GM21423 (cell line): ENCODE measurements at regions not wholly inside any gene's neighbourhood (a gene's known extent, or its start where the extent isn't known, plus 50 kb on each side); places are given as distances from the start of the nearest gene placed in this dataset.
"Not testable (repeated sequence)": the region's sequence is repeated elsewhere in the genome, so short reads cannot be mapped to it uniquely, and the experiment has no call there.

Source experiments
- ATAC-seq: cut with Tn5 transposase; IDR thresholded peaks from one replicate; pipeline ENCODE4 v1.9.1; 2021; ENCODE audit warnings: mild to moderate bottlenecking, moderate library complexity; ENCODE audit not compliant: unreplicated experiment

DNA sequence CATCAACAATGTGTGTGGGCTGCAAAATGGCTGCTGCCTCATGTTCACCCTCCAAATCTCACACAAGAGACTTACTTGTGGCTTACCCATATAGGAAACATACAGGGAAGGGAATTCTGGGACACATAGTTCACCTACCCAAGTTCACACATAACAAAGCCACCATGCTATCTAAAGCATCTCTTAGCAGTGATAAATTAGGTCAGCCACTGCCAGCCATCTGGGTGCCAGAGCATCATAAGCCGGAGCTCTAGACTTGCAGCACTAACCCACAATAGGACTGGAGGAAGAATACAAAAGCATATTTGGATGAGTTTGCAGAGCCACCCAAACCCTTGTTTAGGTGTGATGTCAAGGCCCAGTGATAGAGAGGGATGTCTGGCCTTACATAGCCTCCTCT, 321.7 kb downstream of the SEC16B start:
- no peak for ATAC-seq

DNA sequence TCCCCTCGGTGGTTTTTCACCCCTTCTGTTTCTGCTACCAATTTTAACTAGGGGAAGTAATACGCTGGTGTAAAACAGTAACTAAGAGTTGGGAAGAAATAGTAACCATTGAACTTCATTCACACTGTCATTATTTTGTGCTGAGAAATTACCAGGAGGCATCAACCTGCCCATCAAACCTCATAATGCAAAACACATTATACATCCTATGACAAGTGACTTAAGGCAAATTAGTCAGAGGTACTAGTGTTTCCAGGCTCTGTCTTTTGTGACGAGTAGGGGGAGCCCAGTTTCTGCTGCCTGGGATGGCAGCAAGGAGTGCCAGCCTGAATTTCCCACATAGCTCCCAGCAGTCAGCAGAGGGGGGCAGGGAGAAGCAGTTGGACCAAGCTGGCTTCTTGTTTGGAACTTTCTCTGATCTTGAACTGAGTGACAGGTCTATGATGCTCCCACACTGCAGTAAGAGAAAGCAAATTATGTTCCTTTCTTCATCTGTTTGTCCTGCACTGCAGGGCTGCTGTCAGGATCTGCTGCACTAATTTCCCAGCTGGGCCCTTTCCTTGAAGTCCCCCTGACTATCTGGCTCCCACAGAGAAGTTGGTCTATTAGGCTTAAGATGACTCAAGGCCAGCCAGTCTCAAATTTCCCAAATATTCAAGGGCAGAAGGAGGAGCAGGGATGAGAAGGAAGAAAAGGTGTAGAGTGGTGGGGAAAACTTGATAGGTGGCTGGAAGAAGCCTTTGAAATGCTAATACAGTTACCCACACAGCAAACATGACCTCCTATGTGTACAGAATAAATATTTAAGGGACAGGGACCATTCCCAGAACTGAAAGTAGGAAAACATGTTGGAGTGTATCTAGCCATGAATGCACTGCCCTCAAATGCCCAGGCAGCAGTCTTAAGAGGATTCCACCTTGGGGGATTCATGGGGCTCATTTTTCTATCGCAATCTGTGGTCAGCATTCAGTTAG, 322.8 kb downstream of the SEC16B start:
- ATAC-seq: no peak

DNA sequence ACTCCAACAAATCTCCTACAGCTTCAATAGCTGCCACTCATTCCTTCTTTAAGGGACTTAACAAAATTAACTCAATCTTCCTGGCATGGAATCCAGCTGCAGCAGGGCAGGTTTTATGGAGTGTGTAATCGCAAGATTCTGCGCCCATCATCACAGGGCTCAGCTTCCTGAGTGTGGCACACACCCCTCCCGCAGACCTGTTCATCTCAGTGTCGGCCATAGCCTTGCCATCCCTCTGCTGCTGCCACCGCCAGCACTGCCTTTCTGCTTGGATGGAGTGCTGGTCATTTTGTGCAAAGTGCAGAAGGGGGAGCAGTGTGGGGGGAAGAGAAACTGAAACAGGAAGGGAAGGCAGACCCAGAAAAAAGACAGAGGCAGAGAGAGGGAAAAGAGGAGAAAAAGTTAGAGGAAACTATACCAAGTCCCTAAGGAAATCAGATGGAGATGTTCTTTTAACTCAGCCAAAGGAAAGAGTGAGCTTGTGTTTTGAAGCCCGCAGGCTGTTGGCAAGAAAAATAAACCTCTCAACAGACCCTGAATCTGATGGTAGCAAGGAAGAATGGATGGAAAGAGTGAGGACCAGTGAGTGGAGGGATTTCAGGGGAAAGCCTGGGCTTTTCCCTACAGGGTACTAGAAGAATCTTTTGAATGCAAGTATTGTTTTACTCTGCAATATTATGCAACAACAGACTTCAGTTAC, 324.2 kb downstream of the SEC16B start:
- ATAC-seq: no peak

DNA sequence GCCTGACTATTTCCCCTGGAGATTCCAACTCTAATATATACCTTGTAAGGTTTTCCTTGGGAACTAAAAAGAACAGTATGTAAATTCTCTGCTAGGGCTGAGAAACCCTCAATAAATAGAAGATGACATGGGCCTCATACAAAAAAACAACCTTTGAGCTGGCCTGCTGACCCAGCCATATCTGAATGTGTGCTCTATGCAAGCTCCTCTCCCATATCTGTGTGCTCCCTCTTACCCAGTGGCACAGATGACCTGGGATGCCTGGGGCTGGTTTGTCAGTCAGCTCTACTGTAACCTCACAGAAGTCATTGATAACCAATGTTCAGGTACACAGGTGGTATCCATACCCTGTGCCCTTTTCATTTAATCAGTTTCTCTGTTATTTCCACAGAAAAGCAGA, 329.2 kb downstream of the SEC16B start:
- ATAC-seq: no peak

DNA sequence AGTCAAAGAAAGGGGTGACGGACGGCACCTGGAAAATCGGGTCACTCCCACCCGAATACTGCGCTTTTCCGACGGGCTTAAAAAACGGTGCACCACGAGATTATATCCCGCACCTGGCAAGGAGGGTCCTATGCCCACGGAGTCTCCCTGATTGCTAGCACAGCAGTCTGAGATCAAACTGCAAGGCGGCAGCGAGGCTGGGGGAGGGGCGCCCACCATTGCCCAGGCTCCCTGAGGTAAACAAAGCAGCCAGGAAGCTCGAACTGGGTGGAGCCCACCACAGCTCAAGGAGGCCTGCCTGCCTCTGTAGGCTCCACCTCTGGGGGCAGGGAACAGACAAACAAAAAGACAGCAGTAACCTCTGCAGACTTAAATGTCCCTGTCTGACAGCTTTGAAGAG, 335.7 kb downstream of the SEC16B start:
- not testable (repeated sequence) for ATAC-seq

DNA sequence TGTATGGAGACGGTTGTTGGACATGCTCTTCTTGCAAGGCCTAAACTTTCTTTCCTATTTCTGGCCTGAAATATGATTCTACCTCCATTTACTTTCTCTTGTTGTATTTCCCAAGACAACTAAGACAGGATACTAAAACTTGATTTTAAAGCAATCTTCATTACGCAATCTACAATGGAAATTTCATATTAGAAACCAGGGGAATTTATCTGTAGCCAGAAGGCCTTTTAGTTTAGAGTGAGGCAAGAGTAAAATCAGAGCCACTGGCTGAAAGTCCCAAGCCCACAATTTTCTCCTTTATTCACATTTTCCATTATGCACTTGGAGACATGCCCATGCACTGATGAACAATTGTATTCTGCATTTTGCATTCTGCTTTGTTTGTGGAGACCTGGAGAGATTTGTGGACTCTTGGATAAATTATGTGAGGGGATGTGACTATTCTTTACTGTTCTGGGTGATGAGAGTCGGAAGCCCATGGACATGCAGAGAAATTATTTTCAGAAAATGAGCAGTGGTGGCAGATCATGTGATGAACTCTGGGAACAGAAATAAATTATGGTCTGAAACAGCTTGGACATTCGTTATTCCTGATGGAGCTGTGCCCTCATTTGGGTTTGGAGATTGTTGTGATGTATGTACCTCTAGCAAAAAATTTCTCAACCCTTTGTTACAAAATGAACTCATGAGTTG, 336.8 kb downstream of the SEC16B start:
- no peak for ATAC-seq

DNA sequence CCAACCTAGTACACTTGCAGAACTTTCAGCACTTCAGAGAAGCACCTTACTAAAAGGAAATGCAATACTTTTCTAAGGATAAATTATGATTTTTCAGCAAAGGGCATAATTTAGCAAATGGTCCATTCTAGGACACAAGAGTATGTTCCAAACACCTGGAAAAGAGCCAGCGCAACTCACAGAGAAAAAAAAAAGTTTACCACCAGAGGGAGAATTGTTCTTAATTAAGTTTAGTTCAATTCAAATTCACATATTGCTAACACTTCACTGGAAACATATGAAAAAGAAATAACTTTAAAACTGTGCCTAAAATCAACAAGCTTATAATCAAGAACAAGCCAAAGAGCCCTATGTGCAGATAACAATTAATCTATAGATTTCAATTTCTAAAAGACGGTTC, 338.1 kb downstream of the SEC16B start:
- no peak for ATAC-seq

DNA sequence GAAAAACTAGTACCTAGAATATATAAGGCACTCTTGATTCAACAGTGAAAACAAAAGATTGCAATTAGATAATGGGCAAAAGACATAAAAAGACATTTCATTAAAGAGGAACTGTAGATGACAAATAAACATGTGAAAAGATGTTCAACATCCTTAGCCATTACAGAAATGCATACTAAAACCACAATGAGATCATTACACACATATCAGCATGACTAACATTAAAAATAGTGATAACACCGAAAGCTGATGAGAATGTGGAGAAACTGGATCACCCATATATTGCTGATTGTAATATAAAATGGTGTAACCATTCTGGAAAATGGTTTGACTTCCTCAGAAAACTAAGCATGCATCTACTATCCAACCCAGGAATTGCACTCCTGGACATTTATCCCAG, 340.3 kb downstream of the SEC16B start:
- no peak for ATAC-seq

DNA sequence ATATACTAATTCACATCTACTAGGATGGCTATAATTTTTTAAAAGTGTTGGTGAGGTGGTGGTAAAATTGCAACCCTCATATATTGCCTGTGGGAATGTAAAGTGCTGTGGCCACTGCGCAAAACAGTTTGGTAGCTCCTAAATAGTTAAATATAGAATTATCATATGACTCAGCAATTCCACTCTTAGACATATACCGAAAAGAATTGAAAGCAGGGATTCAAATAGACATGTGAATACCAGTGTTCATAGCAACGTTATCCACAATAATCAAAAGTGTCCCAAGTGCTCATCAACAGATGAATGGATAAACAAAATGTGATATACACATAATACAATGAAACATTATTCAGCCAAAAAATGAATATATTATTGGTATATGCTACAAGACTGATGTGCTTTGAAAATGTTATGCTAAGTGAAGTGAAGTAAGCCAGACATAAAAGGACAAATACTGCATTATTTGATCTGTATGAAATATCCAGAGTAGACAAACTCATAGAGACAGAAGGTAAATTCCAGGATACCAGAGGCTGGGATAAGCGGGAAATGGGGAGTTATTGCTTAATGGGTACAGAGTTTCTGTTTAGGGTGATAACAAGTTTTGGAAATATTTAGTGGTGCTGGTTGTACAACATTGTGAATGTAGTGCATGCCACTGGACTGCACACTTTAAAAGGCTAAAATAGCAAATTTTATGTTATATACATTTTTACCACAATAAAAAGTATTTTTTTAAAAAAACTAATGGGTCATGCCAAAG, 342.5 kb downstream of the SEC16B start:
- no peak for ATAC-seq

DNA sequence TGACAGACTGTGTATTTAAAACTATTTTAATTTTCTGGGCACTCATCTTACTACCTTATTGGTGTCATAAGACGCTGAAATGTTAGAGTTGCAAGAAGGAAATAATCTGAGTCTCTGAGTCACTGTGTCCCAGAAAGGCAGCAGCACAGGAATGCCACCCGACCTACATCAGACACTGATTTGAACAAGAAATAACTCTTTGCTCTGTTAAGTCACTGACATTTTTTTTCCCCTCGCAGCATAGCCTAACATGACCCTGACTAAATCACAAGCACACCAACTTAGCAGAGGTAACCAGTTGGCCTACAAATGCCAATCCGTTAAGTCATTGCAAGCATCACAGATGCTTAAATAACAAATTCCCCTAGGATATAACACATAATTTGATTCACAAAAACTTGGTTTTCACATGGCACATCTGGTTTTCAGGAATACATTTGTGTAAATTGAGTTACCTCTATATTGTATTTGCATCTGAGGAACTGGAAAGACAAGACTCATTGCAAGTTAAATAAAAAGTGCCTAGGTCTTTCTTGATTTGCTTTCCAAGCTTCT, 349.1 kb downstream of the SEC16B start:
- no peak for ATAC-seq

DNA sequence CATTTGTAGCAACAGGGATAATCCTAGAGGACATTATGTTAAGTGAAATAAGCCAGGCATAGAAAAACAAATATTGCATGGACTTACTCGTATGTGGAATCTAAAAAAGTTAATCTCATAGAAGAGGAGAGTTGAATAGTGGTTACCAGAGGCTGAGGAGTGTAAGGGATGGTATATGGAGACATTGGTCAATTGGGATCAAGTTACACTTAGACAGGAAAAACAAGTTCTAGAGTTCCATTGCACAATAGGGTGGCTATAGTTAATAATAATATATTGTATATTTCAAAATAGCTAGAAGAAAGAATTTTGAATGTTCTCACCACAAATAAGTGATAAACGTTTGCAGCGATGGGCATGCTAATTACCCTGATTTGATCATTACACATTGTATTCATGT, 354.6 kb downstream of the SEC16B start:
- ATAC-seq: no peak

DNA sequence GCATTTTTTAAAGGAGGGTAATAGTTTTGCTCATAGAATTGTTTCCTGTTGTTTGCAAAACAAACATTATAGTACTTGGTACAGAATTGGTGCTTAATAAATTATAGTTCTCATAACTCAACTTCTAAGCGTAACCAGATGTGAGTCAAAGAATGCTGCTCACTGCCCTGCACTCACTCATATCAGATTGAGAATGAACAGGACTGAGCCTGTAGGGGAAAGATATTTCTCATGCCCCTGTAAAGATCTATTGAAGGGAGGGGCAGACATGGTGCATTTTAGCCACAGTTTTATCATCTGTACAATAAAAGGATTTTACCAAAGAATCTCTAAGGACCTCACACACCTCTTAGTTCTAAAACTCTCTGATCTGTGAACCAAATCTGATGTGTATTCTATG, 358.5 kb downstream of the SEC16B start:
- ATAC-seq: no peak

DNA sequence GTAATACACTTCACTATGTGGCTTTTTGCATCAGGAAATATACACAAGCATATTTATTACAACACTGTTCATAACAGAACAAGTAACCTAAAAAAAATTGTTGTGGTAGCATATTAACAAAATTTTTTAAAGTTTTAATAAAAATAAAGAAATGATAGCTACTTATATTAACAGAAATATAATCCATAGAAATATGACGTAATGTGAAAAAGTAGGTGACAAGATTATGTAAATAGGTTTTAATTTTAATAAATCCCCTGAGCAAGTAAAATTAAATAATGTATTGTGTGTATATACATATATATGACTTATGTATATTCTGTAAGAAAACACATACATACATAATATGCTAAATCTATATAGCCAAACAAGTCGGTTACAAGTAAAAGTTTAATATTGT, 359.9 kb downstream of the SEC16B start:
- no peak for ATAC-seq

DNA sequence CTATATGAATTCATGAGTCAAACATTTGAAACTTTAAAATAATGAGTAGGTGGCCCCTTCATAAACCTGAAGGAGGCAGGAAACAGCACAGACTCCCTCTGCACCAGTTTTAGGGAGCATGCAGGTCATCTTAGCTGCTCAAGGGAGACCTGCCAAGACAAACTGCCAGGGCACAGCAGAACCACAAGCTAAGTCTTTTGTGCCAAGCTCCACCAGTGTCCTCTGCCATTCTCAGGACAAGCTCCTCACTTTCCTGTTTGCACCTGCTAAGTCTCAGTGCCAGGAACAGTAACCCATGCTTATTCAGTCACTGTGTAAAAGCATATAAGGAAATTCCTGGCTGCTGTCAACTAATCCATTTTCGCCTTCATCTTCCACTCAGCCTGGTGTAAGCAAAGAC, 368.9 kb downstream of the SEC16B start:
- ATAC-seq: no peak

DNA sequence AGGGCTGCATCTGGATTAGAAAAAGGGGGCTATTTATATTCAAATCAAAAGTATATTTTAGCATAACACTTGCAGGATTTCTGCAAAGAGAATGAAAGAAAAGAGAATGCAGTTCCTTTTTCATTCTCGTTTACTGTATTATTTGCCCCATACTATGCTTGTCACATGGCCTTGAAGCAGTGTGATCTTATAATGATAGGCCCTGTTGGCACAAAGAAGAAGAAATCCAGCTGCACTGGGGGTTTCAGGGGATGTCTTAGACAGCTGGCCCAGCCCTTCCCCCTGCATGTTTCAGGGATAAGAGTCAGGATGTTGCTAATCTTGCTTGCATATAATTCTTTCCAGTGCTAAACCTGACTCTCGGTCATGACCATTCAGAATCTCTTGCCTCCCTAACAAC, 369.5 kb downstream of the SEC16B start:
- no peak for ATAC-seq

DNA sequence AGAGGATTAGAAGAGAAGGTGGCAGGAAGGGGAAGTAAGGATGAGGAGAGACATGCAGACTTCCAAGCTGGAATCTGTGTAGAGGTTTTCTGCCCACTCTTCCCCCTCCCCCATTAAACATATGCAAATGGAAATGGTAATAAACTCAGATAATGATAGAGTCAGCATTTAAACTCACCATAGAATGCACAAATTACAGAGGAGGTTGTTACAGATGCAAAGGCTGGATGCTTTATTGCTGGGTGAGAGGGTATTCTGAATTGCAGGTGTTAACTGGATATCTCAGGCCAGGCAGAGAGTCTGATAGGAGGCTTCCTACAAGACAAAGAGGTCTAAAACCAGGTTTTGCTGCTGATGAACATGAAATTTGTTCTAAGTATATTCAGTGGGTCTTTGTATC, 372.5 kb downstream of the SEC16B start:
- ATAC-seq: no peak

DNA sequence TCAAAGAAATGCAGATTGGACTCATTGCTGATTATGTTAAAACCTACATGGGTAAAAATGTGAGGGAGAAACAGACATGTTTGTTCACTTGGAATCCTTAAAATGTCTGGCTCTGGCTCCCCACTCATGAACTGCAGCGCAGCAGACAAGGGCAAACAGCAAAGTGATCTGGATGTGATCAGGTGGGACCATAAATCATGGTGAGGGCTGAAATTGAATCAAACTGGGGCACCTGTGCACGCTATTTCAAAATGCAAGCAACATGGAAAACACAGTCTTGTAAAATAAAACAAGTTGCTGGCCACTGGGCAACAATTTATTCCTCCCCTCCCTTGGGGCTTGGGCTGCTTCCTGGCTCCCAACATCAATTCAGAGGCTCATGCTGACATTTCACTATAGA, 373.4 kb downstream of the SEC16B start:
- ATAC-seq: no peak

DNA sequence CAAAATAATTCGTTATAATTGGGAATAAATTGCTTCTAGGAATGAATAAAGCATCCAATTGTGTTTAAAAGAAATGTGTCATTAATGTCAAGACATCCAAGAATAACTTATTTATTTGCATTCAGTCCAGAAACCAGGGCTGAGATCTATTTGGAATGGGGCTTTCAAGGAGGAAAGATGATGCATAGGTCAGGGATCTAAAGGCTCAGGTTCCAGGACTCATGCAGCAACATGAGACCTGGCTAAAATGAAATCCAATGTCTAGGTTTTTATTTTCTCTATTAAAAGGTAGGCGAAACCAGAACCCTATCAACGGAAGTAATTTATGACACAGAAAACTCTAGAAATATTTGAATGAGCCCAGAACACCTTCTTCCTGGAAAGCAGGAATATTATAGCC, 376.8 kb downstream of the SEC16B start:
- ATAC-seq: no peak

DNA sequence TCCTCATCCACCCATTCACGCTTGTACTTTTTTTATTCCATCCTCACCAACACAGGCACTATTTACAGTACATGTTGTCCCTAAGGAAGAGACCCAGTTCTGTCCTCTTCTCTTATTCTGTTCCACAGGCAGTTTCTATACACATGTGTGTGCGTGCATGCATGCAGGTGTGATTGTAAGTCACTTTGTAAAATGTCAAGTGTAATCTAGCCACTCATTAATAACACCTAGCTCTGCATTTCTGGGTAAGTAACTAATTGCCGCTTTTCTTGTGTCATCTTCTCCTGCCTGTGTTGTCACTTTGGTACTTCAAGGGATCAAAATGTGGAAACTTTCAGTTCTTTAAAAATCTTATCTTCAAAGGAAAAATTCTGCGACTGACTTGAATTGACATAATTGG, 377.2 kb downstream of the SEC16B start:
- ATAC-seq: no peak

DNA sequence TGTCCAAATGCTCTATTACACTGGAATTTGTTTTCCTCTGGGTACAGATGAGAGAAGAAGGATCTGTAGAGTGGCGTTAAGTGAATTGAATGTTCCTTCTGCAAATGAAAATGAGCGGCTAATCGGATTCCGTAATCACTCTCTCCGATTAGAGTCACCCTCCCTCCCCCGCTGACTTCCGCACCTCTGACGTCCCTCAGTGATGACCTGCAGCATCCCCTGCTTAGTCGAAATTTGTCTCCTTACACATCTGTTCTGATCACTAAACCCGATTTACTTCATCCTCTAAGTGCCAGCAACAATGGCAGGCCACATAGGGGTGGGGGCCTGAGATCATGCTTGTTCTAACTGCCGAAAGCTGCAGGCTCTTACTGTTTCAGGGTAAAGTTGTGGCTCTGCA, 378.7 kb downstream of the SEC16B start:
- ATAC-seq: no peak

DNA sequence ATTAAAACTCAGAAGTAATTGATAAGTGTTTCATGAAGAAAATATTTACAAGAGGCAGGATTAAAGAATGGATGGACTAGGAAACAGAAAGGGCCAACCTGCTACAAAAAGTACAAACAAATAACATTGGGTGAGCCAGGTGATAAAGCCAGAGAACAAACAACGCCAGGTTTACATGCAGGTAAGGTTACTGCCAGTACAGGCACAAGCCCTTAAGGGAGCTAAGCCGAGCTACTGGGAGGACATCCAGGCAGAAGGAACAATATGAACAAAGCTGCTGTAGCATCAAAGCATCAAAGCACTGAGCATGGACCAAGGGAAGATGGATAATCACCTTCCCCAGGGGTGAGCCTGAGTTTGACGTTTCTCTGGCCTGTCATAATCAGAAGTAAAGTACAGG, 380.7 kb downstream of the SEC16B start:
- ATAC-seq: no peak
